ENCODE measurements at regions not wholly inside any gene's neighbourhood (a gene's known extent, or its start where the extent isn't known, plus 50 kb on each side); places are given as distances from the start of the nearest gene placed in this dataset.

GRCh38 chr12:22740656-22741355 lies 115.8 kb downstream of the ETNK1 start:
- no peak for DNase-seq (ENCODE audit: low read depth, low spot score)

GRCh38 chr12:22743700-22744099 lies 118.7 kb downstream of the ETNK1 start:
- no peak for DNase-seq (ENCODE audit: low read depth, low spot score)

- no peak for DNase-seq (ENCODE audit: low read depth, low spot score)
Observed at GRCh38 chr12:22744197-22744596, 119.2 kb downstream of the ETNK1 start.

GRCh38 chr12:22746720-22747119 lies 121.7 kb downstream of the ETNK1 start:
- no peak for DNase-seq (ENCODE audit: low read depth, low spot score)

- DNase-seq (ENCODE audit: low read depth, low spot score) = no peak
Observed at GRCh38 chr12:22755629-22756028, 130.7 kb downstream of the ETNK1 start.

- DNase-seq (ENCODE audit: low read depth, low spot score) = no peak
Observed at GRCh38 chr12:22759769-22760674, 135.1 kb downstream of the ETNK1 start.

GRCh38 chr12:22765421-22766130 lies 140.6 kb downstream of the ETNK1 start:
- no peak for DNase-seq (ENCODE audit: low read depth, low spot score)

- no peak for DNase-seq (ENCODE audit: low read depth, low spot score)
Observed at GRCh38 chr12:22766911-22767420, 142.0 kb downstream of the ETNK1 start.

GRCh38 chr12:22781339-22781738 lies 156.4 kb downstream of the ETNK1 start:
- no peak for DNase-seq (ENCODE audit: low read depth, low spot score)

- no peak for DNase-seq (ENCODE audit: low read depth, low spot score)
Observed at GRCh38 chr12:22787557-22787956, 162.6 kb downstream of the ETNK1 start.

- no peak for DNase-seq (ENCODE audit: low read depth, low spot score)
Observed at GRCh38 chr12:22788913-22789312, 163.9 kb downstream of the ETNK1 start.

GRCh38 chr12:22792138-22792537 lies 167.2 kb downstream of the ETNK1 start:
- no peak for DNase-seq (ENCODE audit: low read depth, low spot score)

- no peak for DNase-seq (ENCODE audit: low read depth, low spot score)
Observed at GRCh38 chr12:22794017-22794416, 169.0 kb downstream of the ETNK1 start.

GRCh38 chr12:22796941-22797630 lies 172.1 kb downstream of the ETNK1 start:
- DNase-seq (ENCODE audit: low read depth, low spot score) = no peak

- no peak for DNase-seq (ENCODE audit: low read depth, low spot score)
Observed at GRCh38 chr12:22797701-22798100, 172.7 kb downstream of the ETNK1 start.

GRCh38 chr12:22798116-22798515 lies 173.1 kb downstream of the ETNK1 start:
- DNase-seq (ENCODE audit: low read depth, low spot score) = no peak

- no peak for DNase-seq (ENCODE audit: low read depth, low spot score)
Observed at GRCh38 chr12:22799503-22799902, 174.5 kb downstream of the ETNK1 start.

GRCh38 chr12:22800332-22800731 lies 175.4 kb downstream of the ETNK1 start:
- DNase-seq (ENCODE audit: low read depth, low spot score) = no peak

GRCh38 chr12:22802883-22803630 lies 178.1 kb downstream of the ETNK1 start:
- DNase-seq (ENCODE audit: low read depth, low spot score) = no peak

GRCh38 chr12:22803725-22804124 lies 178.8 kb downstream of the ETNK1 start:
- DNase-seq (ENCODE audit: low read depth, low spot score) = no peak

- no peak for DNase-seq (ENCODE audit: low read depth, low spot score)
Observed at GRCh38 chr12:22808860-22809259, 183.9 kb downstream of the ETNK1 start.
